DOHH2 (cell line): ENCODE measurements at regions not wholly inside any gene's neighbourhood (a gene's known extent, or its start where the extent isn't known, plus 50 kb on each side); places are given as distances from the start of the nearest gene placed in this dataset.

Experiments
- H3F3A ChIP-seq: fragments of 200-600 bp; sonication (generic), shearing (Covaris generic); 2 replicates; pipeline ENCODE4 v1.6.0; 2016; ENCODE audit warnings: antibody characterized with exemption, mild to moderate bottlenecking; ENCODE audit not compliant: control insufficient read depth, insufficient read depth
- H3K27ac ChIP-seq: fragments of 200-600 bp; sonication (generic); 2 replicates; pipeline ENCODE4 v1.5.1; 2014; ENCODE audit warnings: low read depth, mild to moderate bottlenecking, low read length, moderate library complexity
- H3K27me3 ChIP-seq: fragments of 200-600 bp; sonication (generic); 2 replicates; pipeline ENCODE4 v1.6.1; 2014; ENCODE audit warnings: mild to moderate bottlenecking, low read length, mixed read lengths; ENCODE audit not compliant: control insufficient read depth
- H3K36me3 ChIP-seq: fragments of 200-600 bp; sonication (generic); 2 replicates; pipeline ENCODE4 v1.6.1; 2014; ENCODE audit warnings: mild to moderate bottlenecking, low read length, moderate library complexity, mixed read lengths; ENCODE audit not compliant: control insufficient read depth
- H3K4me1 ChIP-seq: fragments of 200-600 bp; sonication (generic); 2 replicates; pipeline ENCODE4 v1.6.1; 2014; ENCODE audit warnings: mild to moderate bottlenecking, low read length, mixed read lengths; ENCODE audit not compliant: control insufficient read depth
- H3K4me2 ChIP-seq: fragments of 200-600 bp; sonication (generic); 2 replicates; pipeline ENCODE4 v1.6.0; 2014; ENCODE audit warnings: mild to moderate bottlenecking, low read length, moderate library complexity
- H3K4me3 ChIP-seq: fragments of 200-600 bp; sonication (generic); 2 replicates; pipeline ENCODE4 v1.5.1; 2014; ENCODE audit warnings: mild to moderate bottlenecking, low read length, mixed read lengths
- H3K79me2 ChIP-seq: fragments of 200-600 bp; sonication (generic); 2 replicates; pipeline ENCODE4 v1.6.1; 2014; ENCODE audit warnings: mild to moderate bottlenecking, low read length, mixed read lengths; ENCODE audit not compliant: control insufficient read depth
- H3K9me2 ChIP-seq: fragments of 200-600 bp; sonication (generic); replicated peaks from 2 replicates; pipeline ENCODE4 v1.6.1; 2014; ENCODE audit warnings: mild to moderate bottlenecking, low read length, mixed read lengths; ENCODE audit not compliant: control insufficient read depth
- H3K9me3 ChIP-seq: fragments of 200-600 bp; sonication (generic); 2 replicates; pipeline ENCODE4 v1.6.1; 2014; ENCODE audit warnings: antibody characterized with exemption, low read length, mixed read lengths; ENCODE audit not compliant: control insufficient read depth, insufficient read depth
- H4K20me1 ChIP-seq: fragments of 200-600 bp; sonication (generic); 2 replicates; pipeline ENCODE4 v1.6.0; 2014; ENCODE audit warnings: low read depth, mild to moderate bottlenecking, antibody characterized with exemption, low read length, moderate library complexity; ENCODE audit not compliant: control insufficient read depth, insufficient read depth
- EZH2phosphoT487 ChIP-seq: fragments of 200-600 bp; sonication (generic); IDR thresholded peaks from 2 replicates; pipeline ENCODE4 v1.6.1; 2017; ENCODE audit warnings: borderline replicate concordance, mild to moderate bottlenecking, antibody characterized with exemption, low read length, moderate library complexity, mixed read lengths
- TF ChIP-seq, protein P1 (sequence below): fragments of 200-600 bp; sonication (generic); IDR thresholded peaks from one replicate; pipeline ENCODE4 v1.5.1; 2014; ENCODE audit warnings: antibody characterized with exemption, mild to moderate bottlenecking, low read depth, low read length; ENCODE audit not compliant: poor library complexity, severe bottlenecking

GRCh38 chr9:12014488-12014887 lies 678.7 kb upstream of the TYRP1 start:
- Histone ChIP-seq H3F3A (no peaks in the 10 kb centered on the region), H3K9me2 (no peaks in the 10 kb centered on the region), H3K9me3 (no peaks in the 10 kb centered on the region), H3K27ac (no peak overlapping the region), H3K79me2 (no peaks in the 10 kb centered on the region), H3K27me3 (no peaks in the 10 kb centered on the region), H4K20me1 (no peaks in the 10 kb centered on the region), H3K4me3 (no peak overlapping the region), H3K36me3 (no peaks in the 10 kb centered on the region), H3K4me2 (no peak overlapping the region), H3K4me1 (no peaks in the 10 kb centered on the region)
- TF ChIP-seq, protein P1, sequence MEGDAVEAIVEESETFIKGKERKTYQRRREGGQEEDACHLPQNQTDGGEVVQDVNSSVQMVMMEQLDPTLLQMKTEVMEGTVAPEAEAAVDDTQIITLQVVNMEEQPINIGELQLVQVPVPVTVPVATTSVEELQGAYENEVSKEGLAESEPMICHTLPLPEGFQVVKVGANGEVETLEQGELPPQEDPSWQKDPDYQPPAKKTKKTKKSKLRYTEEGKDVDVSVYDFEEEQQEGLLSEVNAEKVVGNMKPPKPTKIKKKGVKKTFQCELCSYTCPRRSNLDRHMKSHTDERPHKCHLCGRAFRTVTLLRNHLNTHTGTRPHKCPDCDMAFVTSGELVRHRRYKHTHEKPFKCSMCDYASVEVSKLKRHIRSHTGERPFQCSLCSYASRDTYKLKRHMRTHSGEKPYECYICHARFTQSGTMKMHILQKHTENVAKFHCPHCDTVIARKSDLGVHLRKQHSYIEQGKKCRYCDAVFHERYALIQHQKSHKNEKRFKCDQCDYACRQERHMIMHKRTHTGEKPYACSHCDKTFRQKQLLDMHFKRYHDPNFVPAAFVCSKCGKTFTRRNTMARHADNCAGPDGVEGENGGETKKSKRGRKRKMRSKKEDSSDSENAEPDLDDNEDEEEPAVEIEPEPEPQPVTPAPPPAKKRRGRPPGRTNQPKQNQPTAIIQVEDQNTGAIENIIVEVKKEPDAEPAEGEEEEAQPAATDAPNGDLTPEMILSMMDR, result no peak
- no peak for TF ChIP-seq EZH2phosphoT487

GRCh38 chr9:12054235-12054634 lies 639.0 kb upstream of the TYRP1 start:
- H3K36me3 ChIP-seq, result no peaks in the 10 kb centered on the region
- H3K4me2 ChIP-seq, result no peak overlapping the region
- H3K27ac ChIP-seq, result no peak overlapping the region

DNA sequence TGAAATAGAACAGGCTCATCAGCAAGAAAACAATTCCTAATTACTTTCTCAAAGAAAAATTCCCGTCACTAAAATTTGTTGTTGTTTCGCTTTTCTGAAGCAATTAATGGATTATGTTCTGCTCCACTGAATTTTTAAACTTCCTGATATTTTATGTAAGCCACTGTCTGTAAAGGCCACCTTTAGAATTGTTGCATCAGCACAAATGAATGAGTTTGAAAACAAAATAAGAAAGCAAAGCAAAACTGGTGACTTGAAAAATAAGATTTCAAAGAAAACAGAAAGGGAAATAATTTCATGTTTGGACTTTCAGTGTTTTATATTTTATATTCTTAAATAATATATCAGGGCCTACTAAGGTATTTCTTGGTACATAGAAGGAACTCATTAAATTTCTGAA lies 636.3 kb upstream of the TYRP1 start:
- Histone ChIP-seq H3K27me3 (no peaks in the 10 kb centered on the region), H3K4me2 (no peak overlapping the region), H3K4me1 (no peaks in the 10 kb centered on the region), H3K4me3 (no peak overlapping the region), H3K36me3 (no peaks in the 10 kb centered on the region), H3K9me3 (0 out of 2 replicates have a peak, but pooled peaks cover 8% of the 10 kb centered on the region), H3F3A (no peaks in the 10 kb centered on the region), H3K79me2 (no peaks in the 10 kb centered on the region), H3K27ac (no peak overlapping the region), H4K20me1 (no peaks in the 10 kb centered on the region), H3K9me2 (no peaks in the 10 kb centered on the region)
- TF ChIP-seq, protein P1, result no peak
- TF ChIP-seq EZH2phosphoT487, result no peak

More at GRCh38 chr9:12054235-12054634, 639.0 kb upstream of the TYRP1 start:
- H3K4me1 ChIP-seq, result no peaks in the 10 kb centered on the region
- H3K27me3 ChIP-seq, result no peaks in the 10 kb centered on the region
- no peak overlapping the region for H3K4me3 ChIP-seq
- no peaks in the 10 kb centered on the region for H4K20me1 ChIP-seq
- no peaks in the 10 kb centered on the region for H3K9me2 ChIP-seq
- TF ChIP-seq EZH2phosphoT487, result no peak
- TF ChIP-seq, protein P1, result no peak
- no peaks in the 10 kb centered on the region for H3K79me2 ChIP-seq
- 0 out of 2 replicates have a peak, but pooled peaks cover 8% of the 10 kb centered on the region for H3K9me3 ChIP-seq
- H3F3A ChIP-seq, result no peaks in the 10 kb centered on the region
